ENCODE measurements at regions not wholly inside any gene's neighbourhood (a gene's known extent, or its start where the extent isn't known, plus 50 kb on each side); places are given as distances from the start of the nearest gene placed in this dataset.
"Not testable (repeated sequence)": the region's sequence is repeated elsewhere in the genome, so short reads cannot be mapped to it uniquely, and the experiment has no call there.

DNA sequence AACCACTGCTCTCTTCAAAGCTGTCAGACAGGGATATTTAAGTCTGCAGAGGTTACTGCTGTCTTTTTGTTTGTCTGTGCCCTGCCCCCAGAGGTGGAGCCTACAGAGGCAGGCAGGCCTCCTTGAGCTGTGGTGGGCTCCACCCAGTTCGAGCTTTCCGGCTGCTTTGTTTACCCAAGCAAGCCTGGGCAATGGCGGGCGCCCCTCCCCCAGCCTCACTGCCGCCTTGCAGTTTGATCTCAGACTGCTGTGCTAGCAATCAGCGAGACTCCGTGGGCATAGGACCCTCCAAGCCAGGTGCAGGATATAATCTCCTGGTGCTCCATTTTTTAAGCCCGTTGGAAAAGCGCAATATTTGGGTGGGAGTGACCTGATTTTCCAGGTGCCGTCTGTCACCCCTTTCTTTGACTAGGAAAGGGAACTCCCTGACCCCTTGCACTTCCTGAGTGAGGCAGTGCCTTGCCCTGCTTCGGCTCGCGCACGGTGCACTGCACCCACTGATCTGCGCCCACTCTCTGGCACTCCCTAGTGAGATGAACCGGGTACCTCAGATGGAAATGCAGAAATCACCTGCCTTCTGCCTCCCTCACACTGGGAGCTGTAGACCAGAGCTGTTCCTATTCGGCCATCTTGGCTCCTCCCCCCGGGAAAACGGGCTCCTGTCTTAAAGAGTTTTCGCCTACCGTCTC lies 758.3 kb upstream of the NXPH2 start:
- not testable (repeated sequence) for DNase-seq

DNA sequence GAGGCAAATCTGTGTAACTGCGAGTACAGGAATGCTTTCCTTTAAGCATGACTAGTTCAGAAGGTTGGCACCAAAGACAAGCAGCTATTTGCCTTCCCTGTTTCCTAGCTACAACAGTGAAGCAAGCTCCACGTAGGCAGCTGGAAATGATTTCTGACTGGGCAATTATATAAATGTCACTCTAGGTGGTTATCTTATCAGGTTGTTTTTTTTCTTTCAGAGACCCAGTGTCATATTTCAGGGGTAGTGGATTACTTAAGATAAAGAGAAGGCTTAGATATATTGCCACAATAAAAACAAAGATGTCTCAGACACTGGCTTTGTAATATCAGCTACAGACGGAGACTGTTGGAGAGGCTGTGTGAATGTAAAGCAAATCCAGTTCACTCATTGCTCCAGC lies 748.9 kb upstream of the NXPH2 start:
- no peak for DNase-seq

DNA sequence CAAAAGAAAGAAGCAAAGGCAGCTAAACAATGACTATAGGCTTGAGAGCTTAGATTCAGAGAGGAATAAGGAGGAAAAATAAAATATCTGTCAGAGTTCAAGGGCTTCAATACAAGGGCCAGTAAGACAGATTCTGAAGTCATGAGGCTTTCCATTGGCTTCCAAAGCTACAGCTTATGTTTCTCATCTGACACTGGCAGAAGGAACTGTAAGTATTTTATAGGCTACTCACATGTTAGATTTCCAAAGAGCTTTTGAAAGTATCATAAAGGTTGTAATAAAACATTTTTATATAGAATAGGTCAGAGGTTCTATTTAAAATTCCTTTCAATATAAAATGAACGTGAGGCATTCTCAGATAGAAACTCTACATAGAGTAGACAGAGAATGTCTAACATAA lies 746.6 kb upstream of the NXPH2 start:
- no peak for DNase-seq

DNA sequence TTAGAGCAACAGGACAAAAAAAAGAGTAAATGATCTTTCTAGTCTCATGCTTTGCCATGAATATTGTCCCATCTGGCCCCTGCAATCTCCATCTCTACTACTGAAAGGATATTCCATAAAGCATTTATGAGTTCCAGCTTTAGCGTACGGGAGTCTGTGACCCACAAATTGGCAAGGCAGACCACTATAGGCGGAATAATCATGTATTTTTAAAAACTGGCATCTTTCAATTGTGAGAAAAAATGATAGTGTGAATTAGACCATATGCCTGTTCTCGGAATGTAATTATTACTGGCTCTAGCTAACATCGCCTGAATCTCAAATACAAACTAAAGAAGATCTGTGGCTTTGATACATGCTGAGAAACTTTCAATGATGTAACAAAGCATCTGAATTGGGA lies 738.1 kb upstream of the NXPH2 start:
- no peak for DNase-seq

DNA sequence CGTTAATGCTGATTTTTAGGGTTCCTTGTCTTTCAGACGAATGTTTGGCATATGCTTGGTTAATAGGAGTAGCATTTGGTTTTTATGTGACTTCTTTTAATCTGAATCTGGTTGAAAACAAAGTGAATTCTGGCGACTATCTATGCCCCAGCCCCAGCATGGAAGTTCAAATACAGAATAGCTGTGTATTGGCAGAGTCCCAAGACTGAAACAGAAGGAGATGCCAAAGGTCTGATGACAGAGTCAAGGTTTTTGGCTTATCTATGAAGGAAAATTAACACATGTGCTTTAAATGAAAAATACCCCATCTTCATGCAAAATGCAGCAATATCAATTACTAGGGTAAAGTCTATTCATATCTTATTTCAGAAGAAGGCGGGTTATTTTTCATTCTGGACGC lies 734.8 kb upstream of the NXPH2 start:
- no peak for DNase-seq

DNA sequence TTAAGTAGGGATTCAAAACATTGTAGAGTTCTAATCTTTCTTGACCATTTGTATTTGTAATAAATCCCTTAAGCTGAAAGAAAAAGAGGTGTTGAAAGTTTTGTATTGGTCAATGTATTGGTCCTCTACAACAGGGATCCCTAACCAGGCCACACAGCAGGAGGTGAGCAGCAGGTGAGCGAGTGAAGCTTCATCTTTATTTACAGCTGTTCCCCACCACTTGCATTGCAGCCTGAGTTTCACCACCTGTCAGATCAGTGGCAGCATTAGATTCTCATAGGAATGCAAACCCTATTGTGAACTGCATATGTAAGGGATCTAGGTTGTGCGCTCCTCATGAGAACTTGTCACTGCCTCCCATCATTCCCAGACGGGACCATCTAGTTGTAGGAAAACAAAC lies 715.7 kb upstream of the NXPH2 start:
- DNase-seq, result no peak

DNA sequence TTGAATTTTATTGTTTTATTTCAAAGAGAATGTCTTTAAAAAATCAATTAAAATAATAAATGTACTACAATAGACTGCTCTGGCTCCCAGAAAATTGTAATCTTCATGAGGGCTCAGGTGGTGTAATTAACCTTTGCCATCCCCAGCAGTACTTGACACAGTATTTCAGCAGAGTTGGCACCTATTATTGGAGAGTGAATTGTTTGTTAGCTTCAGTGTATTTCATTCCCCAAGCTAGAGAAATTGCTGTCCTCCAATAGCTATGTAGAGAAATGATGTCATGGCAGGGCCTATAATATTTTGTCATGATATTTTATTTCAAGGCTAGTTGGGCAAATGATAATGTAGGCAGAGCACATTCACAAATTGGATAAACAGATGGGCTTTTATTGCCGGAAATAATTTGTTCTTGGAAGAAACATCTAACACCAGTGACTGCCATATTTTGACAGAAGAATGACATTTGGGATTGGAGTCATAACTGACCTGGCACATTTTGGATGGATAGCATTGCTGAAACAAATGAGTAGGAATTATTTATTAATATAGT lies 712.0 kb upstream of the NXPH2 start:
- no peak for DNase-seq

GRCh38 chr2:139480161-139480650 lies 700.0 kb upstream of the NXPH2 start:
- DNase-seq, result no peak

DNA sequence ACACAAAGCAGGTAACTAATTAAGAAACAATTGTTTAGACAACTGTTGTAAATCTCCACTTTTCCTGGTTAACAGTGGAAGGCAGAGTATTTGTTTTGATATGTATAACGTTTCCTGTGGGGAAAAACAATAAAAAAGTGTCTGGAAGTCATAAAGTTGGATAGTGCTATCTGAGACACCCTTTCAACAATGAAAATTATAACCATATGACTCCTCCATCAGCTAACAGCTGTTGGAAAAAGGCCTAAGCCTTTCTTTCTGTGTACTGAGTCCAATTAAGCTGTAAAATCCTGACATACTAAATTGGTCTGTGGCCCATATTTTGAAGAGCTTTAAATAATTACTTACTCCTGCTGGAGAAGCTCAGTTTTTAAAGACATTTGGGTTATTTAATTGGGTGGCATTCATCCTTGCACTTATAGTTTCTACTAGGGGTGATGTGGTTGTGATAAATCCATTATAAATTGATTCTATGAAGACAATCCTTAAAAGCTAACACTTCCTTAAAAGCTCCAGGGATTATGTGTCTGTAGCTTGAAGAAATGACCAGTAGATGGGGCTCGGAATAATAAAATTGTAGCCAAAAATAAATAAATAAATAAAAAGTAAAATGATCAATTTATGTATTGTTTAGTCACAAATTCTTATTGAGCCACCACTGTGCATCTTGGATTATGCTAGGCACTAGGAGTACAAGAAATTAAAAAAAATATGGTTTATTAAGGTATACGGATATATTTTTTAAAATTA lies 698.1 kb upstream of the NXPH2 start:
- no peak for DNase-seq

GRCh38 chr2:139477618-139478017 lies 697.4 kb upstream of the NXPH2 start:
- no peak for DNase-seq

DNA sequence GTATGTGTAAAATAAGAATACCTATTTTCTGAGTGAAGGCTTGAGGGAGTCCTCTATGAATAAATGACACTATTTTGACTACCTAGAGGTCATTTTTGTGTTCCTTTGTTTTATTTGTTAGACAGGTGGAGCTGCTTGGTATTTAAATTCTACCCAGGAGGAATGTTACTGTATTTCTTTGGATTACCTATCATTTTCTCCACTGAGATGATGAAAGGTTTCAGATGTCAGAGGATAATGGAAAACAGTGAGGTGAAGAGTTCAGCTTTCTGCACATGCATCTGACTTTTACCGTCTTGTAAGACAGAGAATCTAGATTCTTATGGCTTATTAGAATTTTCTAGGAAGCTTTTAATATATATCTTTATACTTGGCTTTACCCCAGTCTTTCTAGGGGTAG lies 689.8 kb upstream of the NXPH2 start:
- DNase-seq, result no peak

- DNase-seq, result no peak
Measured at GRCh38 chr2:139465789-139466188, 685.6 kb upstream of the NXPH2 start.

DNA sequence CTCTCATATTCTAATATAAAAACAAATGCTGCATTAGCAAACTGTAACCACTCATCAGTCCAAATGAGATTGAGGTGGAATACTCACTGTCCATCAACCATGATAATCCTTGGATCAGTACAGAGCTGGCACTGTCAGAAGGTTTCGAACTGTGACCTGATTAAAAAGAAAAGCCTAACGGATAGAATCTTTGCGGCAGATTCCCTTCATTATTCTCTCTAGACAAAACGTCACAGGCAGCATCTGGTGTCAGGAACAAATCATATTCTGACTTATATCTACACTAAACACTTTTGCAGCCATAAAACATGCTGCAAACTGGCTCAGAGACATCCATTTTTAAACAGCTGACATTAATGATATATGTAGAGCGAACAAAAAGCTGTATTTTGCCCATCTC lies 677.7 kb upstream of the NXPH2 start:
- no peak for DNase-seq

- no peak for DNase-seq
Measured at GRCh38 chr2:139454251-139454650, 674.1 kb upstream of the NXPH2 start.

DNA sequence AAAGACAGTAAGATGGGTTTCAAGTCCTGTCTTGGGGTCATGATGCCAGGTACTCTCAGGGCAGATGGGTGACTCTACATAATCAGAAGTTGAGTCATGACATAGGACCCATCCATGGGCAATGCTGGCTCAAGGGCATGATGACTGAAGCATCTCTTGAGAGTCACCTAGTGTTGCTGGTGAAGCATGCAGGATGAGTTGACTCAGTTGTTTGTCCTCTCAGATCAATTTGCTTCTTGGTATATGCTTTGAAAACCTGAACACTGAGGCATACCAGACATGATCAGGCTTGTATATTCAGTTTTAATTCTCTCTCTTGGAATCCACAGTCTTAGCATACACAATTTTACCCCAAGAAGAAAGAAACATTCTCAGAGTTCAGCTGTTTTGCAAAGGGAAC lies 658.9 kb upstream of the NXPH2 start:
- DNase-seq, result no peak

DNA sequence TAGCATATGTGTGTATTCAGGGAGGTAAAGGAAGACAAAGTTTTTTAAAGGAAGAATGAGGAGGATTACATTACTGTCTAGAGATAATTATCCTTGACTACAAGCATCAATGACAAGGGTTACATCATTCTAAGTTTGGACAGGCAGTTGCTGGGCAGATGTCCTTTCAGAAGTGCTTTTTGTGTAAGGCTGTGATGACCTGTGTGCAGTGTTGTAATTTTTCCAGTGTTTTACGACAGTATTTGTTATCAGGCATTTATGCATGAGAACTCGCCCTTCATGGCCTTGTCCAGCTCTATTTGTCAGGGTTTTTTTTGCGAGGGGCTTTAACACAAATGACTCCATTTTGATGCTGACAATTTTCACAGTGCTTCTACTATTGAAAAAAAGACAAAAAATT lies 658.3 kb upstream of the NXPH2 start:
- DNase-seq, result no peak

DNA sequence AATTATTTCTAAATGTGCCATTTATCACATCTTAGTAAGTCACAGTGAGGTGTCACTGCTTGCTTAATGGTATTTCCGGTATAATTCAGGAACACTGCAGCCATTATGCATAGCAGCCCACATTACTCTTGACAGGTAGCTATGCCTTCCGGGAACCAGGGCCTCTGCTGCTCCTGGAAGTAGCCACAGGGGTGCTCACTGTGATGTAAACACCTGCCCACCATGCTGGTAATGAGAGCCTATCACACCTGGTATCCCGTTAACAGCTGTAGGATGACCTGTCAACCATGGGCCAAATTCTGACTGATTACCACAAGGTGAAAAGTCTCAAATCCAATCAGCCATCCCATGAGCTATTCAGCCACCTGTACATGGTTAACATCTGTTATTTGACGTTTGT lies 647.0 kb upstream of the NXPH2 start:
- no peak for DNase-seq

GRCh38 chr2:139424101-139424500 lies 643.9 kb upstream of the NXPH2 start:
- no peak for DNase-seq

DNA sequence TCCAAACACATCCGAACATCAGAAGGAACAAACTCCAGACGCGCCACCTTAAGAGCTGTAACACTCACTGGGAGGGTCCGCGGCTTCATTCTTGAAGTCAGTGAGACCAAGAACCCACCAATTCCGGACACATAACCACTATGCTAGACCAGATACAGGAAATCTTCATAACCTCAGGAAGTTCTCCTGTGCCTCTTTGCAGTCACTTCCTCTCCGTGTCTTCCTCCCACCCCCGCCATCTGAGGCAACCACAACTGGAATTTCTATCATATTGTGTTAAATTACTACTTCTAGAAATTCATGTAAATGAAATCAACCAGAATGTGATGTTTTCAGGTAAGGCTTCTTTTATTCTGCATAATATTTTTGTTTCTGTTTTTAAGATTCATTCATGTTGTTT lies 631.0 kb upstream of the NXPH2 start:
- DNase-seq, result no peak

GRCh38 chr2:139410833-139411174 lies 630.6 kb upstream of the NXPH2 start:
- DNase-seq, result not testable (repeated sequence)

- DNase-seq, result not testable (repeated sequence)
Measured at GRCh38 chr2:139410147-139410832, 630.1 kb upstream of the NXPH2 start.

DNA sequence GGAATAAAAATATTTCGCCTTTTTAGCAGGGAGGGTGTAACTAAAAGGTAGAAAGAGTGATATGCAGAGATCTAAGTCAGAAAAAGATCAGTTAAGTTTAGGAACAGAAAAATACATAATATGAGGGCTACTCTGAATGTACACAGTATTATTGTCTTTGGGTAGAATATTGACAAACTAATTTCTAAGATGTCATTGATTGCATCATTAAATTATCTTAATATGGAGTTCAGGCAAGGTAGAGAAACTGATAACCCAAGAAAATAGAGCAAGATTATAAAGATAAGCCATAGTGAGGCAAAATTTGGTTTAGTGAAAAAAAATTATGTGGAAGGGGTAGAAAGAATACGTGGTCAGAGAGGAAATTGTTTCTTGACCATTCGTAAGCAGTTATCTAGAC lies 629.0 kb upstream of the NXPH2 start:
- no peak for DNase-seq

DNA sequence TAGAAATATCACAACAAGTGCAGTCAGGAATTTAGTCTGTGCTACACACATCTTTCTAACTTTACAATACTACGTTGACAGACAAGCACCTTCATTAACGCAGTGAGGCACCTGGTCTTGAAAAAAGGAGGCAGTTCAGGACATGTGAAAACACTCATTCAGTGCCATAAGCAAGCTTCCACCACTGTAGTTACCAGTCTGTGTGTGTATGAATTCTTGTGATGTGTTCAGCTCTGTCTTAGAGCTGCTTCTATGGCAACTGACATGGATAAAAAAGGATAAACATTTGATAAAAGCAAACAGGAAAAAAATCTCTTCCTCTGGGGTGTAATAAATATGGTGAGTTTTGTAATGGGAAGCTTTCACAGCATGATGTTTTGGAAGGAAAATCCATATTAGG lies 623.8 kb upstream of the NXPH2 start:
- DNase-seq, result no peak

GRCh38 chr2:139394801-139395200 lies 614.6 kb upstream of the NXPH2 start:
- DNase-seq, result no peak
